ENCODE measurements at regions not wholly inside any gene's neighbourhood (a gene's known extent, or its start where the extent isn't known, plus 50 kb on each side); places are given as distances from the start of the nearest gene placed in this dataset.

DNA sequence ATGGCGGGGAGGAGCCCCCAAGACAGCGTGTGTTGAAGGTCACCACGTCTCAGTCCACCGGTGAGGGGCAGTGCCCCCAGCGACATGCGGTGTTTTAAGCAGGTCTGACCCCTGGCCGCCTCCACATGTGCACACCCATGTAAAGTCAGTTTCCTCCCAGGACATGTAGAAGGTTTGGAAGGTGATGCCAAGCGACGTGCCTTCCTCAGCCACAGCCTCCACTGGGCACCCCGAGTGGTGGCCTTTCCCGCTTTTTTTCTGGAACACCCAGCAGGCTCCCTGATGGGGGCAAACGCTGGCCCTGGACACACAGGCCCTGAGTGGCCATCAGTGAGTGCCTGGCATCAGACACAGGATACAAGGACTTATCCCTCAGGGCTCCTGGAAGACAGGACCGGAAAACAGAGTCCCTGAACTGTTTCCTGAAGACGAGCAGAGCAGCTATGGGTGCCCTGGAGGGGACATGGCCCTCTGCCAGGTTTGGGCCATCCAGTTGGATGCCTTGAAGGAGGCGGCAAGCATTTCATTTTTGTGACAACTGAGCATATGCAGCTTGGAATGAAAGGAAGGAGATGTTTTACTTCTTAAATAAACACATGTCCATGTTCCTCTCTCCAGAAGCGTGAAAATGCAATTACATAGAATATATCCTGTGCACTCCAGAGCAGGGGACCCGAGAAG is 275.8 kb upstream of the IRX2 start:
- no peaks in the 10 kb centered on the region for H3K27me3 Mint-ChIP-seq (ENCODE audit: low read depth)
- ChIA-PET POLR2A (no interaction called here), CTCF (no interaction called here)
- DNase-seq (ENCODE audit: low spot score) (no peak), ATAC-seq (no peak)
- H3K9me3 Mint-ChIP-seq: peaks cover 4% of the 10 kb centered on the region
- TF ChIP-seq, protein P1, sequence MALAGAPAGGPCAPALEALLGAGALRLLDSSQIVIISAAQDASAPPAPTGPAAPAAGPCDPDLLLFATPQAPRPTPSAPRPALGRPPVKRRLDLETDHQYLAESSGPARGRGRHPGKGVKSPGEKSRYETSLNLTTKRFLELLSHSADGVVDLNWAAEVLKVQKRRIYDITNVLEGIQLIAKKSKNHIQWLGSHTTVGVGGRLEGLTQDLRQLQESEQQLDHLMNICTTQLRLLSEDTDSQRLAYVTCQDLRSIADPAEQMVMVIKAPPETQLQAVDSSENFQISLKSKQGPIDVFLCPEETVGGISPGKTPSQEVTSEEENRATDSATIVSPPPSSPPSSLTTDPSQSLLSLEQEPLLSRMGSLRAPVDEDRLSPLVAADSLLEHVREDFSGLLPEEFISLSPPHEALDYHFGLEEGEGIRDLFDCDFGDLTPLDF (CRISPR knock-in tag; IDR thresholded peaks at IDR 0.05): no peak
- no peak overlapping the region for H3K27ac Mint-ChIP-seq
- H3K36me3 Mint-ChIP-seq: no peaks in the 10 kb centered on the region
- peaks cover 19% of the 10 kb centered on the region for H3K4me1 Mint-ChIP-seq
- H3K4me3 Mint-ChIP-seq: no peak overlapping the region

DNA sequence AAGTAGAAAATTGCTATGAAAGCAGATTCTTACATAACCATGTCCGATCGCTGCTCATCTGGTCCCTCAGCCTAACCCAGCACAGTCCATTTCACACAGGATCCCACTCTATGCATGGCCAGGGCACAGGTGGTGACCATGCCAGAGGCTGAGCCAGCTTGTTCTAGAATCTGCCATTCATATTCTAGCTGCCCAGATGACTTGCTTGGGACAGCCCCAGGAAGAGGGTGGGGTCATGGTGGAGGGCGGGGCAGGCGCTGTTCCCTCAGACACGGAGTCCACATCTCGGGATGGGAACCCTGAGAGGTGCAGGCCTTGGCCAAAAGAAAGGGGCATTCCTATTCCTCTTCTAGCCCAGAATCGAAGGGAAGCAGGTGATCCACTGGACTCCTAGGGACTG is 275.2 kb upstream of the IRX2 start:
- POLR2A ChIA-PET: no interaction called here
- Mint-ChIP-seq H3K27ac (no peak overlapping the region), H3K27me3 (ENCODE audit: low read depth) (no peaks in the 10 kb centered on the region), H3K9me3 (peaks cover 4% of the 10 kb centered on the region), H3K36me3 (no peaks in the 10 kb centered on the region), H3K4me3 (no peak overlapping the region), H3K4me1 (peaks cover 19% of the 10 kb centered on the region)
- CTCF ChIA-PET: no interaction called here
- DNase-seq (ENCODE audit: low spot score) (no peak), ATAC-seq (no peak)
- TF ChIP-seq NFE2L1 (CRISPR knock-in tag; IDR thresholded peaks at IDR 0.05) (no peak), TEAD4 (CRISPR knock-in tag; IDR thresholded peaks at IDR 0.05) (no peak), ZNF263 (CRISPR knock-in tag; IDR thresholded peaks at IDR 0.05; ENCODE audit: low read depth) (no peak), ZNF219 (CRISPR knock-in tag; IDR thresholded peaks at IDR 0.05; ENCODE audit: borderline replicate concordance) (no peak), FOXK1 (CRISPR knock-in tag; IDR thresholded peaks at IDR 0.05) (no peak), ETV6 (CRISPR knock-in tag; IDR thresholded peaks at IDR 0.05) (no peak), CBFB (CRISPR knock-in tag; IDR thresholded peaks at IDR 0.05; ENCODE audit: low read depth) (no peak), MYBL2 (CRISPR knock-in tag; IDR thresholded peaks at IDR 0.05) (no peak), SMAD3 (CRISPR knock-in tag; IDR thresholded peaks at IDR 0.05; ENCODE audit: borderline replicate concordance) (no peak), ELF4 (CRISPR knock-in tag; IDR thresholded peaks at IDR 0.05; ENCODE audit: low read depth) (no peak), PRRX2 (CRISPR knock-in tag; IDR thresholded peaks at IDR 0.05) (no peak), RORB (CRISPR knock-in tag; IDR thresholded peaks at IDR 0.05) (no peak)
- TF ChIP-seq, protein P2, sequence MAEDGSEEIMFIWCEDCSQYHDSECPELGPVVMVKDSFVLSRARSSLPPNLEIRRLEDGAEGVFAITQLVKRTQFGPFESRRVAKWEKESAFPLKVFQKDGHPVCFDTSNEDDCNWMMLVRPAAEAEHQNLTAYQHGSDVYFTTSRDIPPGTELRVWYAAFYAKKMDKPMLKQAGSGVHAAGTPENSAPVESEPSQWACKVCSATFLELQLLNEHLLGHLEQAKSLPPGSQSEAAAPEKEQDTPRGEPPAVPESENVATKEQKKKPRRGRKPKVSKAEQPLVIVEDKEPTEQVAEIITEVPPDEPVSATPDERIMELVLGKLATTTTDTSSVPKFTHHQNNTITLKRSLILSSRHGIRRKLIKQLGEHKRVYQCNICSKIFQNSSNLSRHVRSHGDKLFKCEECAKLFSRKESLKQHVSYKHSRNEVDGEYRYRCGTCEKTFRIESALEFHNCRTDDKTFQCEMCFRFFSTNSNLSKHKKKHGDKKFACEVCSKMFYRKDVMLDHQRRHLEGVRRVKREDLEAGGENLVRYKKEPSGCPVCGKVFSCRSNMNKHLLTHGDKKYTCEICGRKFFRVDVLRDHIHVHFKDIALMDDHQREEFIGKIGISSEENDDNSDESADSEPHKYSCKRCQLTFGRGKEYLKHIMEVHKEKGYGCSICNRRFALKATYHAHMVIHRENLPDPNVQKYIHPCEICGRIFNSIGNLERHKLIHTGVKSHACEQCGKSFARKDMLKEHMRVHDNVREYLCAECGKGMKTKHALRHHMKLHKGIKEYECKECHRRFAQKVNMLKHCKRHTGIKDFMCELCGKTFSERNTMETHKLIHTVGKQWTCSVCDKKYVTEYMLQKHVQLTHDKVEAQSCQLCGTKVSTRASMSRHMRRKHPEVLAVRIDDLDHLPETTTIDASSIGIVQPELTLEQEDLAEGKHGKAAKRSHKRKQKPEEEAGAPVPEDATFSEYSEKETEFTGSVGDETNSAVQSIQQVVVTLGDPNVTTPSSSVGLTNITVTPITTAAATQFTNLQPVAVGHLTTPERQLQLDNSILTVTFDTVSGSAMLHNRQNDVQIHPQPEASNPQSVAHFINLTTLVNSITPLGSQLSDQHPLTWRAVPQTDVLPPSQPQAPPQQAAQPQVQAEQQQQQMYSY (CRISPR knock-in tag; IDR thresholded peaks at IDR 0.05): no peak
- TF ChIP-seq, protein P3, sequence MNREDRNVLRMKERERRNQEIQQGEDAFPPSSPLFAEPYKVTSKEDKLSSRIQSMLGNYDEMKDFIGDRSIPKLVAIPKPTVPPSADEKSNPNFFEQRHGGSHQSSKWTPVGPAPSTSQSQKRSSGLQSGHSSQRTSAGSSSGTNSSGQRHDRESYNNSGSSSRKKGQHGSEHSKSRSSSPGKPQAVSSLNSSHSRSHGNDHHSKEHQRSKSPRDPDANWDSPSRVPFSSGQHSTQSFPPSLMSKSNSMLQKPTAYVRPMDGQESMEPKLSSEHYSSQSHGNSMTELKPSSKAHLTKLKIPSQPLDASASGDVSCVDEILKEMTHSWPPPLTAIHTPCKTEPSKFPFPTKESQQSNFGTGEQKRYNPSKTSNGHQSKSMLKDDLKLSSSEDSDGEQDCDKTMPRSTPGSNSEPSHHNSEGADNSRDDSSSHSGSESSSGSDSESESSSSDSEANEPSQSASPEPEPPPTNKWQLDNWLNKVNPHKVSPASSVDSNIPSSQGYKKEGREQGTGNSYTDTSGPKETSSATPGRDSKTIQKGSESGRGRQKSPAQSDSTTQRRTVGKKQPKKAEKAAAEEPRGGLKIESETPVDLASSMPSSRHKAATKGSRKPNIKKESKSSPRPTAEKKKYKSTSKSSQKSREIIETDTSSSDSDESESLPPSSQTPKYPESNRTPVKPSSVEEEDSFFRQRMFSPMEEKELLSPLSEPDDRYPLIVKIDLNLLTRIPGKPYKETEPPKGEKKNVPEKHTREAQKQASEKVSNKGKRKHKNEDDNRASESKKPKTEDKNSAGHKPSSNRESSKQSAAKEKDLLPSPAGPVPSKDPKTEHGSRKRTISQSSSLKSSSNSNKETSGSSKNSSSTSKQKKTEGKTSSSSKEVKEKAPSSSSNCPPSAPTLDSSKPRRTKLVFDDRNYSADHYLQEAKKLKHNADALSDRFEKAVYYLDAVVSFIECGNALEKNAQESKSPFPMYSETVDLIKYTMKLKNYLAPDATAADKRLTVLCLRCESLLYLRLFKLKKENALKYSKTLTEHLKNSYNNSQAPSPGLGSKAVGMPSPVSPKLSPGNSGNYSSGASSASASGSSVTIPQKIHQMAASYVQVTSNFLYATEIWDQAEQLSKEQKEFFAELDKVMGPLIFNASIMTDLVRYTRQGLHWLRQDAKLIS (CRISPR knock-in tag; IDR thresholded peaks at IDR 0.05; ENCODE audit: borderline replicate concordance): no peak
- TF ChIP-seq, protein P4, sequence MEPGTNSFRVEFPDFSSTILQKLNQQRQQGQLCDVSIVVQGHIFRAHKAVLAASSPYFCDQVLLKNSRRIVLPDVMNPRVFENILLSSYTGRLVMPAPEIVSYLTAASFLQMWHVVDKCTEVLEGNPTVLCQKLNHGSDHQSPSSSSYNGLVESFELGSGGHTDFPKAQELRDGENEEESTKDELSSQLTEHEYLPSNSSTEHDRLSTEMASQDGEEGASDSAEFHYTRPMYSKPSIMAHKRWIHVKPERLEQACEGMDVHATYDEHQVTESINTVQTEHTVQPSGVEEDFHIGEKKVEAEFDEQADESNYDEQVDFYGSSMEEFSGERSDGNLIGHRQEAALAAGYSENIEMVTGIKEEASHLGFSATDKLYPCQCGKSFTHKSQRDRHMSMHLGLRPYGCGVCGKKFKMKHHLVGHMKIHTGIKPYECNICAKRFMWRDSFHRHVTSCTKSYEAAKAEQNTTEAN (CRISPR knock-in tag; IDR thresholded peaks at IDR 0.05): no peak
- TF ChIP-seq, protein P5, sequence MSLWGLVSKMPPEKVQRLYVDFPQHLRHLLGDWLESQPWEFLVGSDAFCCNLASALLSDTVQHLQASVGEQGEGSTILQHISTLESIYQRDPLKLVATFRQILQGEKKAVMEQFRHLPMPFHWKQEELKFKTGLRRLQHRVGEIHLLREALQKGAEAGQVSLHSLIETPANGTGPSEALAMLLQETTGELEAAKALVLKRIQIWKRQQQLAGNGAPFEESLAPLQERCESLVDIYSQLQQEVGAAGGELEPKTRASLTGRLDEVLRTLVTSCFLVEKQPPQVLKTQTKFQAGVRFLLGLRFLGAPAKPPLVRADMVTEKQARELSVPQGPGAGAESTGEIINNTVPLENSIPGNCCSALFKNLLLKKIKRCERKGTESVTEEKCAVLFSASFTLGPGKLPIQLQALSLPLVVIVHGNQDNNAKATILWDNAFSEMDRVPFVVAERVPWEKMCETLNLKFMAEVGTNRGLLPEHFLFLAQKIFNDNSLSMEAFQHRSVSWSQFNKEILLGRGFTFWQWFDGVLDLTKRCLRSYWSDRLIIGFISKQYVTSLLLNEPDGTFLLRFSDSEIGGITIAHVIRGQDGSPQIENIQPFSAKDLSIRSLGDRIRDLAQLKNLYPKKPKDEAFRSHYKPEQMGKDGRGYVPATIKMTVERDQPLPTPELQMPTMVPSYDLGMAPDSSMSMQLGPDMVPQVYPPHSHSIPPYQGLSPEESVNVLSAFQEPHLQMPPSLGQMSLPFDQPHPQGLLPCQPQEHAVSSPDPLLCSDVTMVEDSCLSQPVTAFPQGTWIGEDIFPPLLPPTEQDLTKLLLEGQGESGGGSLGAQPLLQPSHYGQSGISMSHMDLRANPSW (CRISPR knock-in tag; conservative IDR thresholded peaks at IDR 0.05; ENCODE audit: low read depth): no peak
- TF ChIP-seq, protein P6, sequence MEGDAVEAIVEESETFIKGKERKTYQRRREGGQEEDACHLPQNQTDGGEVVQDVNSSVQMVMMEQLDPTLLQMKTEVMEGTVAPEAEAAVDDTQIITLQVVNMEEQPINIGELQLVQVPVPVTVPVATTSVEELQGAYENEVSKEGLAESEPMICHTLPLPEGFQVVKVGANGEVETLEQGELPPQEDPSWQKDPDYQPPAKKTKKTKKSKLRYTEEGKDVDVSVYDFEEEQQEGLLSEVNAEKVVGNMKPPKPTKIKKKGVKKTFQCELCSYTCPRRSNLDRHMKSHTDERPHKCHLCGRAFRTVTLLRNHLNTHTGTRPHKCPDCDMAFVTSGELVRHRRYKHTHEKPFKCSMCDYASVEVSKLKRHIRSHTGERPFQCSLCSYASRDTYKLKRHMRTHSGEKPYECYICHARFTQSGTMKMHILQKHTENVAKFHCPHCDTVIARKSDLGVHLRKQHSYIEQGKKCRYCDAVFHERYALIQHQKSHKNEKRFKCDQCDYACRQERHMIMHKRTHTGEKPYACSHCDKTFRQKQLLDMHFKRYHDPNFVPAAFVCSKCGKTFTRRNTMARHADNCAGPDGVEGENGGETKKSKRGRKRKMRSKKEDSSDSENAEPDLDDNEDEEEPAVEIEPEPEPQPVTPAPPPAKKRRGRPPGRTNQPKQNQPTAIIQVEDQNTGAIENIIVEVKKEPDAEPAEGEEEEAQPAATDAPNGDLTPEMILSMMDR (IDR thresholded peaks at IDR 0.05): no peak

All from WTC11 (cell line).